ENCODE measurements at regions not wholly inside any gene's neighbourhood (a gene's known extent, or its start where the extent isn't known, plus 50 kb on each side); places are given as distances from the start of the nearest gene placed in this dataset.

DNA sequence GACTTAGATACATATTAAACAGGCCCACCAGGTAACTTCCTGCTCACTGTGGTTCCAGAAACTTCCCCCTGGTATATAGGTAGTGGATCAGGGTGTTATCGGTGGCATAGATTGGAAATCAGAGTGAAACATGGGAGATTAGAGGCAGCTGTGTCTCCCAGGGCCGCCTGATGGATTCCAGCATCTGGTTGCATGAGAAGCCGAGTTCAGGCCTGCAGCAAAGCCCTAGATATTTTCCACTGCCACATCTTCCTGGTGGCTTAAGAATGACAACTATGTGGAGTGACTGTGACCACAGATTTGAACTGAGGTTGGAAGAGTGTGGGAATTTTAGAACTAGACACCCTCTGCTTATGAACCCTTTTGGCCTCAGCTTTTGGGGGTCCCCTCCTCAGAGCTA, 184.8 kb upstream of the NTF3 start:
- no peak overlapping the region for H3K27ac ChIP-seq (ENCODE audit: low read depth, low read length)
- peaks cover 39% of the 10 kb centered on the region for H3K4me1 ChIP-seq (ENCODE audit: insufficient read depth, low read length)
- no peaks in the 10 kb centered on the region for H3K9me3 ChIP-seq (ENCODE audit: insufficient read depth, low read depth, low read length)
- H3K9ac ChIP-seq (ENCODE audit: low read depth, low read length): no peak overlapping the region
- H3K27me3 ChIP-seq (ENCODE audit: insufficient read depth, low read length): no peaks in the 10 kb centered on the region
- 88% methylated on average over 3 of the region's 3 CpGs for WGBS
- no peaks in the 10 kb centered on the region for H3K36me3 ChIP-seq (ENCODE audit: insufficient read depth, low read length)
- H3K4me3 ChIP-seq (ENCODE audit: low read length): no peak overlapping the region

DNA sequence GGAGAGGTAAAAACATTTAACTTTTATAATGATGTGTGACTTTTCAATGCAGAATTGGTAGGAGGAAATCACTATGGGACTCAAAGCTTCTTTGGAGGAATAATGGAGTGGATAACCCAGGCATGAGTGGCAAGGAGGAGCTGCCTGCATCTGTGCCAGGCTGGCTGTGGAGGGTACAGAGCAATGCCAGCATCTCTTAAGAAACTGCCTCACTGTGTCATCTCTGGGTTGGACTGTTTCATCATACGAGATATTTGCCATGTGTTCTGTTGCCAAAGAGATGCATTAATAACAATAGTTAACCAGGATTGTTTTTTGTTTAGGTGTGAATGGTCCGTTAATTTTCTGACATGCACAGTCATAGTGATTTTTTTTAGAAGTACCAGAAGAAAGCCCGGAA, 183.7 kb upstream of the NTF3 start:
- no peaks in the 10 kb centered on the region for H3K9me3 ChIP-seq (ENCODE audit: insufficient read depth, low read depth, low read length)
- no peaks in the 10 kb centered on the region for H3K27me3 ChIP-seq (ENCODE audit: insufficient read depth, low read length)
- no peak overlapping the region for H3K9ac ChIP-seq (ENCODE audit: low read depth, low read length)
- H3K4me1 ChIP-seq (ENCODE audit: insufficient read depth, low read length): peaks cover 33% of the 10 kb centered on the region
- H3K4me3 ChIP-seq (ENCODE audit: low read length): no peak overlapping the region
- H3K36me3 ChIP-seq (ENCODE audit: insufficient read depth, low read length): no peaks in the 10 kb centered on the region
- 92% methylated on average over 3 of the region's 3 CpGs for WGBS
- H3K27ac ChIP-seq (ENCODE audit: low read depth, low read length): no peak overlapping the region

DNA sequence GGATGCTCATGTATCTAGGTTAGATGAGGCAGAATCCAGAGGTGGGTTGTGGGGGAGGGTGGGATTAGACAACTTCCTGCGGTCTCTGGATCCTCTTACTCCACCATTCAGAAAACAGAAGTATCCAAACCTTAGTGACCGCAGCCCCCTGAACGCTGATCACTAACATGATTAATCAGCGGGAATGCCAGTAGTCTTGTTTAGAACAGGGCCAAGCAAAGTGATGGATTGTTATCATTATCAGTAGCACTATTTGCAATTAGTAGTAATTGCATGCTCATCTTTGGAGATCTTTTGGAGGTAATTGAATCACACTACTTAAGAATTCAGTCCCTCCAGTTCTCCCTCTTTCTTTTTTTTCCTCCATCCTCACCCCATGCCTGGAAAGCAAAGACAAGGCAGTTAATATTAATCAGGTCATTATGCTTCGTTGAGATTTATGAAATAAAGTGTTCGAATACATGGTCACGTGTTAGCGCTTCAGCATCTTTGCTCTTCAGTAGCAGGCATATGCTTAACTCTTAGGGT, 182.8 kb upstream of the NTF3 start:
- no peak overlapping the region for H3K4me3 ChIP-seq (ENCODE audit: low read length)
- no peaks in the 10 kb centered on the region for H3K9me3 ChIP-seq (ENCODE audit: insufficient read depth, low read depth, low read length)
- no peak overlapping the region for H3K9ac ChIP-seq (ENCODE audit: low read depth, low read length)
- H3K27me3 ChIP-seq (ENCODE audit: insufficient read depth, low read length): no peaks in the 10 kb centered on the region
- no peak overlapping the region for H3K27ac ChIP-seq (ENCODE audit: low read depth, low read length)
- peaks cover 28% of the 10 kb centered on the region for H3K4me1 ChIP-seq (ENCODE audit: insufficient read depth, low read length)
- WGBS: 78% methylated on average over 8 of the region's 8 CpGs
- H3K36me3 ChIP-seq (ENCODE audit: insufficient read depth, low read length): no peaks in the 10 kb centered on the region

DNA sequence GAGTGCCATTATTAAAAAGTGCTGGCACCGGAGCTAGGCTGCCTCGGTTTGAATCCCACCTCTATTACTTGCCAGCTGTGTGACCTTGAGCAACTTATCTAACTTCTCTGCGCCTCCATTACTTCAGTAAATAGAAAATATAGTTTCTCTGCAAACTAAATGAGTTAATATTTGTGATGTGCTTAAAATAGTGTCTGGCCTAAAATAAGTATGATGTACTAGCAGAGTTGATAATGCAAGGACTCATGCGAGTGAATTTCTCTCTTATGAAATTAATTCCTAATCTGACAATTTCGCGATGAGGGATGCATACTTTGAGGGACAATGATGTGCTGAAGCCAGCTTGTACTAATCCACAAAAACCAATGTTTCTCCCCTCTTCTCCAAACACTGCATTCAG, 180.8 kb upstream of the NTF3 start:
- Histone ChIP-seq H3K36me3 (ENCODE audit: insufficient read depth, low read length) (no peaks in the 10 kb centered on the region), H3K9ac (ENCODE audit: low read depth, low read length) (no peak overlapping the region), H3K4me1 (ENCODE audit: insufficient read depth, low read length) (peaks cover 10% of the 10 kb centered on the region), H3K27ac (ENCODE audit: low read depth, low read length) (no peak overlapping the region), H3K4me3 (ENCODE audit: low read length) (no peak overlapping the region), H3K27me3 (ENCODE audit: insufficient read depth, low read length) (no peaks in the 10 kb centered on the region), H3K9me3 (ENCODE audit: insufficient read depth, low read depth, low read length) (no peaks in the 10 kb centered on the region)
- 96% methylated on average over 5 of the region's 6 CpGs for WGBS

DNA sequence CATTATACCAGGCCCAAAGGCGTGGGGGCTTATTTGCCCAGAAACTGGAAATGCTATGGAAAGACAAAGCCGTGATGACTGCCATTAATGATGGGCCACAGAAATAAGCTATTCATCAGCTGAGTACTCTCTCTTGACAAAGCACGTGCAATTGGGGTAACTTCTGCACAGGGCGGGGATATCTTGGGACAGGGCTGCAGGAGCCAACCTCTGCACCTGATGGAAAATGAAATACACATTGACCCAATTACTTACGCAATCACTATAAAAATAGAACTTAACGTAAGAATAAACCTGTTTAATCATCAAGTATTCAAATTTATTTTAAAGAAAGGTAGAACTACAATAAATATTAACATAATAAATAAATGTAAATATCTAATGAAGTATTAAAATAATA, 180.1 kb upstream of the NTF3 start:
- Histone ChIP-seq H3K36me3 (ENCODE audit: insufficient read depth, low read length) (no peaks in the 10 kb centered on the region), H3K27me3 (ENCODE audit: insufficient read depth, low read length) (no peaks in the 10 kb centered on the region), H3K4me3 (ENCODE audit: low read length) (no peak overlapping the region), H3K4me1 (ENCODE audit: insufficient read depth, low read length) (peaks cover 3% of the 10 kb centered on the region; the same call in 1 of the 2 replicates), H3K9ac (ENCODE audit: low read depth, low read length) (no peak overlapping the region), H3K27ac (ENCODE audit: low read depth, low read length) (no peak overlapping the region), H3K9me3 (ENCODE audit: insufficient read depth, low read depth, low read length) (no peaks in the 10 kb centered on the region)
- WGBS: 98% methylated on average over 5 of the region's 6 CpGs

DNA sequence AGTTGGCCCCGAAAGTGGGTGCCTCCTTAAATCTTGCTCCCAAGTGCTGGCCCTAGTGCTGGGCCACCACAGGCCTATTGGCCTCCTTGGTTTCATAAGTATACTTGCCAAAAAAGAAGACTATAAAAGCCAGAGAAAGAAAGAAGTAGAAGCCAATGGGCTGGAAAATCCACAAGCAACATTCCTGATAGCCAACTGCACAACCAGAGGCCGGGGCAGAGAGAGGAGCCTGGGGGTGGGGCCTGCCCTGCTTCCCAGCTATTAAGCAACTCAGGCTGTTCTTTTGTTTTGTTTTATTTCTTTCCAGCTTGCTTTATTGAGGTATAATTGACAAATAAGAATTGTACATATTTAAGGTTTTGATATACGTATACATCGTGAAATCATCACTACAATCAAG, 177.2 kb upstream of the NTF3 start:
- Histone ChIP-seq H3K4me1 (ENCODE audit: insufficient read depth, low read length) (peaks cover 16% of the 10 kb centered on the region), H3K4me3 (ENCODE audit: low read length) (no peak overlapping the region), H3K27ac (ENCODE audit: low read depth, low read length) (no peak overlapping the region), H3K9me3 (ENCODE audit: insufficient read depth, low read depth, low read length) (no peaks in the 10 kb centered on the region), H3K36me3 (ENCODE audit: insufficient read depth, low read length) (no peaks in the 10 kb centered on the region), H3K9ac (ENCODE audit: low read depth, low read length) (no peak overlapping the region), H3K27me3 (ENCODE audit: insufficient read depth, low read length) (no peaks in the 10 kb centered on the region)
- 77% methylated on average over 2 of the region's 4 CpGs for WGBS

DNA sequence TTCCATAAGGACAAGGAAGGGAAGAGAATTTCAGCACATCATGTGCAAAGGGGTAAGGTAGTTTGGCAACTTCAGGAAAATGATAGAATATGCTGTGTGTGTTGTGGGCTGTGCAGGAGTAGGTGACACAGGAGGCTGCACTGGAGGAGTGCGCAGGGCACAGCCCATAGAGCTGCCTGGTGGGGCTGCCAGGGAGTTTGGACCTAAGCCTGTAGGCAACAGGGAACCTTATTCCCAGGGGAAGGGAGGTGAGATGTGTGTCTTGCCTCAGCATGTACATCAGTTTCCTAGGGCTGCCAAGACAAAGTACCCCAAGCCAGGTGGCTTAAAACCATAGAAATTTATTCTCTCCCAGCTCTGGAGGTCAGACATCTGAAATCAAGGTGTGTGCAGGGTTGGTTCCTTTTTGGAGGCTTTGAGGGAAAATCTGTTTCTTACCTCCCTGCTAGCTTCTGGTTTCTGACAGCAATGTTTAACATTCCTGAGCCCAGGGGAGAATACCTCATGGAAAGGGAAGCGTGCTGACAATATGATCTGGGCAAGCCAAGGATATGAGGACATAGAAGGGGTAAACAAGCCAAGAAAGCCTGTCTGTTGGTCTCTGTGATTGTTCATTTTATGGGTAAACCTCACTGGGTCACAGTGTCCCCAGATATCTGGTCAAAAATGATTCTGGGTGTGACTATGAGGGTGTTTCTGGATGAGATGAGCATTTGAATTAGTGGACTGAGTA, 174.0 kb upstream of the NTF3 start:
- no peak overlapping the region for H3K4me3 ChIP-seq (ENCODE audit: low read length)
- no peaks in the 10 kb centered on the region for H3K9me3 ChIP-seq (ENCODE audit: insufficient read depth, low read depth, low read length)
- H3K36me3 ChIP-seq (ENCODE audit: insufficient read depth, low read length): no peaks in the 10 kb centered on the region
- H3K4me1 ChIP-seq (ENCODE audit: insufficient read depth, low read length): peaks cover 18% of the 10 kb centered on the region
- H3K27me3 ChIP-seq (ENCODE audit: insufficient read depth, low read length): no peaks in the 10 kb centered on the region
- no peak overlapping the region for H3K27ac ChIP-seq (ENCODE audit: low read depth, low read length)
- no peak overlapping the region for H3K9ac ChIP-seq (ENCODE audit: low read depth, low read length)
- WGBS: 93% methylated on average over 2 of the region's 2 CpGs

DNA sequence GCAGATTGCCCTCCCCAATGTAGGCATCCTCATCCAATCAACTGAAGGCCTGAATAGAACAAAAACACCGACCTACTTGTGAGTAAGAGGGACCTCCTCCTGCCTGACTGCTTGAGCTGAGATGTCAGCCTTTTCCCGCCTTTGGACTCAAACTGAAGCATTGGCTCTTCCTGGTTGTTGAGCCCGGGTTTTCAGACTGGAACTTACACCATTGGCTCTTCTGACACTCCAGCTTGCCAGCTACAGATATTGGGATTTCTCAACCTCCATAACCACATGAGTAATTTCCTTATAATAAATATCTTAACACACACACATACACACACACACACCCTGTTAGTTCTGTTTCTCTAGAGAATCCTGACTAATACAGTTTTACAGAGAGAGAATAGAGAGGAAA, 173.4 kb upstream of the NTF3 start:
- H3K4me3 ChIP-seq (ENCODE audit: low read length): no peak overlapping the region
- no peaks in the 10 kb centered on the region for H3K9me3 ChIP-seq (ENCODE audit: insufficient read depth, low read depth, low read length)
- WGBS: 62% methylated on average over 3 of the region's 3 CpGs
- no peaks in the 10 kb centered on the region for H3K36me3 ChIP-seq (ENCODE audit: insufficient read depth, low read length)
- H3K27me3 ChIP-seq (ENCODE audit: insufficient read depth, low read length): no peaks in the 10 kb centered on the region
- no peak overlapping the region for H3K27ac ChIP-seq (ENCODE audit: low read depth, low read length)
- H3K4me1 ChIP-seq (ENCODE audit: insufficient read depth, low read length): peaks cover 18% of the 10 kb centered on the region
- H3K9ac ChIP-seq (ENCODE audit: low read depth, low read length): no peak overlapping the region

DNA sequence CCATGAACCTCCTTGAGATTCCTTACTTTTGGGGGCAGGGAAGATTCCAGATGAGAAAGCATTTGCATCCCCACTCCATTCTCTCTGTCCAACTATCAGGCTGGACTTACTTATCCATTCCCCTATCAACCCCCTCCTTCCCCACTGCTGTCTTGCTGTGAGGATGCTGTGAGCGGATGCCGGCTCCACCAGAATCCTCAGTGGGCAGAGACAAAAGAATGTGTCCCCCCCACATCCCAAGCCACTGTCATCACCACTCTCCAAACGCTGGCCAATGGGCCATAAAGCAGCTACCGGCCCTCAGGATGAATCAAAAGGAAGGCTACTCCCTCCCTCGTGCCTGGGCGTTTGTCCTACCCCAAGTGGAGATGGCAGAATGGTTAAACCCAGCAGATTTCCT, 173.0 kb upstream of the NTF3 start:
- Histone ChIP-seq H3K27me3 (ENCODE audit: insufficient read depth, low read length) (no peaks in the 10 kb centered on the region), H3K4me3 (ENCODE audit: low read length) (no peak overlapping the region), H3K36me3 (ENCODE audit: insufficient read depth, low read length) (no peaks in the 10 kb centered on the region), H3K27ac (ENCODE audit: low read depth, low read length) (no peak overlapping the region), H3K9ac (ENCODE audit: low read depth, low read length) (no peak overlapping the region), H3K9me3 (ENCODE audit: insufficient read depth, low read depth, low read length) (no peaks in the 10 kb centered on the region), H3K4me1 (ENCODE audit: insufficient read depth, low read length) (peaks cover 18% of the 10 kb centered on the region)
- WGBS: 75% methylated on average over 6 of the region's 6 CpGs

DNA sequence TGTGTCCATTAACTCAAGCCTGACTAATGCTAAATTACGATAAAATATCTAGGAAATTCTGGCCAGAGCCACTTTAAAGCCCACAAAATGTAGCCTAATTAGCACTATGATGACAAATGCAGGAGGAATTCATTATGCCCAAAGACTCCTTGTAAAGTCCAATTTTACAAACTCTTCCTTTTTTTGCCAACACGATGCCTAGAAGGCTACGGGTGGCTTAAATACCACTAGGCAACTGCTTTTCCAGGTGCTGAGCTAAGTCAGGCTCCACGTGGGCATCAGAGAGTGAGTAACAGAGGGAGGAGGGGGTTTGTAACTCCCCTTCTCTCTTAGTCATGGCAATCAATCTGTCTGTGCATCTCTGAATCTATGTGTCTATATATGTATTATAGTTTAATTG, 172.4 kb upstream of the NTF3 start:
- H3K36me3 ChIP-seq (ENCODE audit: insufficient read depth, low read length): no peaks in the 10 kb centered on the region
- H3K4me3 ChIP-seq (ENCODE audit: low read length): no peak overlapping the region
- H3K9ac ChIP-seq (ENCODE audit: low read depth, low read length): no peak overlapping the region
- no peak overlapping the region for H3K27ac ChIP-seq (ENCODE audit: low read depth, low read length)
- H3K9me3 ChIP-seq (ENCODE audit: insufficient read depth, low read depth, low read length): no peaks in the 10 kb centered on the region
- peaks cover 18% of the 10 kb centered on the region for H3K4me1 ChIP-seq (ENCODE audit: insufficient read depth, low read length)
- 76% methylated on average over 4 of the region's 4 CpGs for WGBS
- H3K27me3 ChIP-seq (ENCODE audit: insufficient read depth, low read length): no peaks in the 10 kb centered on the region

DNA sequence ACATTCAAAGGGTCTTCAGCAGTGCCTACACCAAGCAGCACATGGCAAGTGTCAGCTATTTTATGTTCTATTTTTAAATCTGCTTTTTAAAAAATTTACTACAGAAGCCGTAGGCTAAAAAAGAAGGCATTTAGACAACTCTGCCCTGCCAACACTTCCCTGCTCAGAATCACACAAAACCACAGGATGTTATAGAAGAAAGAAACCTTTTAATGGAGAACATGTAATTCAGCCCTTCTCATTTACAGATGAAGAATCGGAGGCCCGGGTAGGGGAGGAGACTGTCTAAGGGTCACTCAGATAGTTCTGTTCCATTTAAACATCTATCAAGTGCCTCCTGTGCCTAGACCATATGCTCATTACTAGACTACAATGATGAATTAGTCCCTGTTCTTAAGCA, 171.8 kb upstream of the NTF3 start:
- Histone ChIP-seq H3K4me3 (ENCODE audit: low read length) (no peak overlapping the region), H3K36me3 (ENCODE audit: insufficient read depth, low read length) (no peaks in the 10 kb centered on the region), H3K27ac (ENCODE audit: low read depth, low read length) (no peak overlapping the region), H3K4me1 (ENCODE audit: insufficient read depth, low read length) (peaks cover 18% of the 10 kb centered on the region), H3K9ac (ENCODE audit: low read depth, low read length) (no peak overlapping the region), H3K9me3 (ENCODE audit: insufficient read depth, low read depth, low read length) (no peaks in the 10 kb centered on the region), H3K27me3 (ENCODE audit: insufficient read depth, low read length) (no peaks in the 10 kb centered on the region)
- 100% methylated on average over 2 of the region's 3 CpGs for WGBS
